ENCODE measurements at regions not wholly inside any gene's neighbourhood (a gene's known extent, or its start where the extent isn't known, plus 50 kb on each side); places are given as distances from the start of the nearest gene placed in this dataset.

- TF ChIP-seq CTCF (IDR thresholded peaks at IDR 0.05) (peak; percentile 39 to 65 (median 52)), POLR2A (IDR thresholded peaks at IDR 0.05) (no peak)
Measured at GRCh38 chr18:27599202-27599829, 414.2 kb upstream of the CHST9 start.

Data from uterus (tissue), 2 donors.